HEK293 (cell line): ENCODE measurements at regions not wholly inside any gene's neighbourhood (a gene's known extent, or its start where the extent isn't known, plus 50 kb on each side); places are given as distances from the start of the nearest gene placed in this dataset.

ENCODE experiments used
- CTCF ChIA-PET: fragments of 350-600 bp; formaldehyde crosslinking; extraction: SDS; loops from one replicate; lab custom pipeline; 2021; ENCODE audit warnings: antibody characterized with exemption; lab: Yijun Ruan, JAX
- POLR2A ChIA-PET: fragments of 300-600 bp; formaldehyde crosslinking; extraction: SDS; loops from one replicate; lab custom pipeline; 2020; ENCODE audit warnings: antibody characterized with exemption, inconsistent platforms; lab: Yijun Ruan, JAX
- H3K27ac ChIP-seq: fragments of 200-500 bp; sonication (Bioruptor generic); 2 replicates; pipeline ENCODE4 v1.5.1; 2014; ENCODE audit warnings: low read depth, low read length, control low read depth, inconsistent platforms; ENCODE audit errors: extremely low read depth
- H3K36me3 ChIP-seq, 2 experiments: fragments of 200-500 bp in 1 of 2; sonication (Bioruptor generic) in 1 of 2; 1 replicate in 1 of 2; 2 replicates in 1 of 2; pipeline ENCODE4 v1.5.1; 2014 to 2017; ENCODE audit warnings: inconsistent platforms in 2 of 2, low read length in 2 of 2; ENCODE audit not compliant: control insufficient read depth in 2 of 2, insufficient read depth in 1 of 2
- H3K4me1 ChIP-seq: fragments of 200-500 bp; sonication (Bioruptor generic); 2 replicates; pipeline ENCODE4 v1.5.1; 2014; ENCODE audit warnings: mild to moderate bottlenecking, low read length, inconsistent platforms; ENCODE audit not compliant: control insufficient read depth, insufficient read depth
- H3K4me3 ChIP-seq: 2 replicates; pipeline ENCODE4 v1.5.1; 2011; ENCODE audit warnings: low read depth, mild to moderate bottlenecking, control low read depth, low read length, moderate library complexity
- H3K9me3 ChIP-seq: fragments of 200-500 bp; sonication (Bioruptor generic); 2 replicates; pipeline ENCODE4 v1.5.1; 2014; ENCODE audit warnings: low read depth, low read length, inconsistent platforms; ENCODE audit not compliant: control insufficient read depth, insufficient read depth
- MYNN ChIP-seq: fragments of 450-650 bp; formaldehyde crosslinking; IDR thresholded peaks from 2 replicates; pipeline ENCODE4 v1.5.1; 2016; ENCODE audit warnings: missing biosample characterization, missing genetic modification characterization, borderline replicate concordance
- PBX3 ChIP-seq: sonication (generic); formaldehyde crosslinking; IDR thresholded peaks from 2 replicates; pipeline ENCODE4 v1.8.1; 2022; ENCODE audit warnings: mild to moderate bottlenecking, moderate library complexity, missing genetic modification reagents
- PRDM10 ChIP-seq: fragments of 450-650 bp; formaldehyde crosslinking; IDR thresholded peaks from 2 replicates; pipeline ENCODE4 v1.5.1; 2016; ENCODE audit warnings: missing biosample characterization, missing genetic modification characterization
- PRDM4 ChIP-seq: fragments of 450-650 bp; formaldehyde crosslinking; IDR thresholded peaks from 2 replicates; pipeline ENCODE4 v1.5.1; 2017; ENCODE audit warnings: missing biosample characterization, missing genetic modification characterization
- ZBTB48 ChIP-seq: fragments of 450-650 bp; formaldehyde crosslinking; IDR thresholded peaks from 2 replicates; pipeline ENCODE4 v1.5.1; 2016; ENCODE audit warnings: missing biosample characterization, missing genetic modification characterization
- ZFP3 ChIP-seq: fragments of 450-650 bp; formaldehyde crosslinking; IDR thresholded peaks from 2 replicates; pipeline ENCODE4 v1.5.1; 2016; ENCODE audit warnings: low read depth, missing biosample characterization, missing genetic modification characterization
- ZIC2 ChIP-seq: fragments of 450-650 bp; formaldehyde crosslinking; IDR thresholded peaks from 2 replicates; pipeline ENCODE4 v1.5.1; 2016; ENCODE audit warnings: missing biosample characterization, missing genetic modification characterization
- ZNF146 ChIP-seq: fragments of 450-650 bp; formaldehyde crosslinking; IDR thresholded peaks from 2 replicates; pipeline ENCODE4 v1.5.1; 2016; ENCODE audit warnings: missing biosample characterization, missing genetic modification characterization
- ZNF157 ChIP-seq: fragments of 450-650 bp; formaldehyde crosslinking; IDR thresholded peaks from 2 replicates; pipeline ENCODE4 v1.5.1; 2016; ENCODE audit warnings: missing biosample characterization, missing genetic modification characterization
- ZNF16 ChIP-seq: fragments of 450-650 bp; formaldehyde crosslinking; IDR thresholded peaks from 2 replicates; pipeline ENCODE4 v1.5.1; 2016; ENCODE audit warnings: low read depth, missing biosample characterization, missing genetic modification characterization
- ZNF223 ChIP-seq: fragments of 450-650 bp; formaldehyde crosslinking; IDR thresholded peaks from 2 replicates; pipeline ENCODE4 v1.5.1; 2016; ENCODE audit warnings: missing biosample characterization, missing genetic modification characterization
- ZNF426 ChIP-seq: fragments of 450-650 bp; formaldehyde crosslinking; IDR thresholded peaks from 2 replicates; pipeline ENCODE4 v1.5.1; 2017; ENCODE audit warnings: missing biosample characterization, missing genetic modification characterization, mild to moderate bottlenecking, inconsistent platforms, moderate library complexity
- ZNF433 ChIP-seq: fragments of 450-650 bp; formaldehyde crosslinking; IDR thresholded peaks from 2 replicates; pipeline ENCODE4 v1.5.1; 2016; ENCODE audit warnings: missing biosample characterization, missing genetic modification characterization, low read depth
- ZNF48 ChIP-seq: fragments of 450-650 bp; formaldehyde crosslinking; IDR thresholded peaks from 2 replicates; pipeline ENCODE4 v1.5.1; 2016; ENCODE audit warnings: missing biosample characterization, missing genetic modification characterization
- ZNF549 ChIP-seq: fragments of 450-650 bp; IDR thresholded peaks from 2 replicates; pipeline ENCODE4 v1.5.1; 2018; ENCODE audit warnings: missing biosample characterization, missing genetic modification characterization, mild to moderate bottlenecking, inconsistent platforms, moderate library complexity
- ZNF560 ChIP-seq: fragments of 450-650 bp; formaldehyde crosslinking; IDR thresholded peaks from 2 replicates; pipeline ENCODE4 v1.5.1; 2017; ENCODE audit warnings: missing biosample characterization, missing genetic modification characterization, borderline replicate concordance
- ZNF571 ChIP-seq: fragments of 450-650 bp; formaldehyde crosslinking; IDR thresholded peaks from 2 replicates; pipeline ENCODE4 v1.5.0; 2017; ENCODE audit warnings: missing biosample characterization, missing genetic modification characterization
- ZNF626 ChIP-seq: fragments of 450-650 bp; sonication (Bioruptor Pico); formaldehyde crosslinking; IDR thresholded peaks from 2 replicates; pipeline ENCODE4 v1.5.1; 2018; ENCODE audit warnings: missing biosample characterization, missing genetic modification characterization, inconsistent platforms
- ZNF660 ChIP-seq: fragments of 450-650 bp; IDR thresholded peaks from 2 replicates; pipeline ENCODE4 v1.5.1; 2018; ENCODE audit warnings: missing biosample characterization, mild to moderate bottlenecking, missing genetic modification characterization
- ZNF664 ChIP-seq: fragments of 450-650 bp; formaldehyde crosslinking; IDR thresholded peaks from 2 replicates; pipeline ENCODE4 v1.5.1; 2016; ENCODE audit warnings: missing biosample characterization, missing genetic modification characterization
- ZNF791 ChIP-seq: fragments of 450-650 bp; formaldehyde crosslinking; IDR thresholded peaks from 2 replicates; pipeline ENCODE4 v1.5.1; 2016; ENCODE audit warnings: missing biosample characterization, missing genetic modification characterization
- ZNF792 ChIP-seq: fragments of 450-650 bp; formaldehyde crosslinking; IDR thresholded peaks from 2 replicates; pipeline ENCODE4 v1.5.1; 2016; ENCODE audit warnings: missing biosample characterization, missing genetic modification characterization

- no peak overlapping the region for H3K27ac ChIP-seq
- ChIA-PET POLR2A (no interaction called here), CTCF (no interaction called here)
- no peaks in the 10 kb centered on the region for H3K36me3 ChIP-seq
- H3K9me3 ChIP-seq: no peaks in the 10 kb centered on the region
- H3K4me3 ChIP-seq: no peak overlapping the region
- H3K4me1 ChIP-seq: no peaks in the 10 kb centered on the region
- TF ChIP-seq ZIC2 (tag by site-specific recombination): peak; percentile 12; the same call in 1 of the 2 replicates
- TF ChIP-seq ZNF560 (tag by site-specific recombination): no peak
Measured at GRCh38 chr4:79682801-79683530, 274.9 kb upstream of the GK2 start.

- CTCF ChIA-PET: interaction anchor here (0.6 kb wide), 1 partner anchor 1785 kb away, joined by 3 read pairs; no protein-coding TSS in a partner anchor
- H3K27ac ChIP-seq: no peak overlapping the region
- no peak overlapping the region for H3K4me3 ChIP-seq
- no peaks in the 10 kb centered on the region for H3K4me1 ChIP-seq
- TF ChIP-seq ZFP3 (no peak), ZNF791 (tag by site-specific recombination) (no peak), ZNF16 (tag by site-specific recombination) (no peak), ZNF626 (no peak), ZNF660 (no peak)
- TF ChIP-seq, all 188 proteins: peak for 0
- no peaks in the 10 kb centered on the region for H3K36me3 ChIP-seq
- POLR2A ChIA-PET: no interaction called here
- no peaks in the 10 kb centered on the region for H3K9me3 ChIP-seq
Measured at GRCh38 chr4:79682161-79682560, 274.1 kb upstream of the GK2 start.

GRCh38 chr4:79679859-79680258 lies 271.8 kb upstream of the GK2 start:
- Histone ChIP-seq H3K4me1 (no peaks in the 10 kb centered on the region), H3K27ac (no peak overlapping the region), H3K9me3 (no peaks in the 10 kb centered on the region), H3K4me3 (no peak overlapping the region), H3K36me3 (no peaks in the 10 kb centered on the region)
- ChIA-PET CTCF (no interaction called here), POLR2A (no interaction called here)
- TF ChIP-seq ZNF48 (no peak), MYNN (tag by site-specific recombination) (no peak), ZNF433 (tag by site-specific recombination) (no peak), ZNF146 (tag by site-specific recombination) (no peak), PRDM4 (tag by site-specific recombination) (no peak), ZNF664 (tag by site-specific recombination) (no peak), ZNF571 (no peak), PRDM10 (tag by site-specific recombination) (no peak), ZNF157 (tag by site-specific recombination) (no peak), PBX3 (no peak), ZNF223 (tag by site-specific recombination) (no peak), ZNF426 (no peak), ZBTB48 (tag by site-specific recombination) (no peak), ZNF549 (tag by site-specific recombination) (no peak), ZNF792 (no peak)
